ENCODE measurements at regions not wholly inside any gene's neighbourhood (a gene's known extent, or its start where the extent isn't known, plus 50 kb on each side); places are given as distances from the start of the nearest gene placed in this dataset.

DNA sequence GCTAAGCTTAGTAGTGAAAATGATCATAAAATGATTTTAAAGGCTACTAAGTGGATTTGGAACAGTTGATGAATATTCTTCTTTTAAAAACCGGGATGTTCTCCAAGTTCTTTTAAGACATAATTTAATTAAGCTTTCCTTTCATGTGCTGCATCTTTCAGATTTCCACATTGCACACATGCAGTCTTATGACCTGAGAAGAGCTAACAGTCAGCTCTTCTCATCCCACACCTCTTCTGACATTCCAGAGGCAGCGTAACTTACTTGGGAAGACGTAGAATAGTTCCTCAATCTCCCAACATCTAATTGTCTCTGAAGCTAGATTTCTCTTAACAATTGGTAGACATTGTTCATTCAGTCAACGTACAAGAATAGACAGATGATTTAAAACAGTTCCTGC is 181.8 kb downstream of the SP3 start:
- DNase-seq = no peak

DNA sequence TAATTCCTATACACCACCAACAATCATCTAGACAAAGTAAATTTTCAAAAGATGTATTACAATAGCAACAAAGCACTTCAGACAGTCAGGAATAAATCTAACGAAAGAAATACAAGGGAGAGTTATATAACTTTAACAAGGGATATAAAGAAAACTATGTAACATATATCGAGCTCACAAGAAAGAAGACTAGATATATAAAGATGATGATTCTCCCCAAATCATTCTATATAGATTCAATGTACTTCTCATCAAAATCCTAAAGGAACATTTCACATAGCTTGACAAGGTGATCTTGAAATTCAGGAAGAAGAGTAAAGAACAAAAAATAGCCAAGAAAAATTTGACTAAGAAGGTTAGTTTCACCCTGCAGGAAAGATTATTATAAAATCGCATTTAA is 179.4 kb downstream of the SP3 start:
- no peak for DNase-seq

DNA sequence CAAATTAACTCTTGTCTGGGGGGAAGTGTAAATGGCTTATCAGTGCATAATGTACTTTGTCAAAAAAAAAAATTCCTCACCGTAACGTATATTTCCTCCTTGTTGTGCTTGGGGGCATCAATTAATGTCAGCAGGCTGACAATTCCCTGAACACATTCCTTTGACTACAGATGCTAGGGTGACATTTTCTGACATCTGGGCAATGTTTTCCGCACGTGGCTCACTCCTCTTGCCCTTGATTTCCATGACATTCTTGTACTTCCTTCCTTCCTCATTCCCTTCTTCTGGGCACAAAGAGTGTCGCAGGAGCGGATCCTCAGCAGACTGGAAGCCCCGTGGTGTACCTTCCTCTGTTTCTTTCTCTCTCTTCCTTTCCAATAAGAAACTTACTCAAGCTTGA is 173.7 kb downstream of the SP3 start:
- no peak for DNase-seq

DNA sequence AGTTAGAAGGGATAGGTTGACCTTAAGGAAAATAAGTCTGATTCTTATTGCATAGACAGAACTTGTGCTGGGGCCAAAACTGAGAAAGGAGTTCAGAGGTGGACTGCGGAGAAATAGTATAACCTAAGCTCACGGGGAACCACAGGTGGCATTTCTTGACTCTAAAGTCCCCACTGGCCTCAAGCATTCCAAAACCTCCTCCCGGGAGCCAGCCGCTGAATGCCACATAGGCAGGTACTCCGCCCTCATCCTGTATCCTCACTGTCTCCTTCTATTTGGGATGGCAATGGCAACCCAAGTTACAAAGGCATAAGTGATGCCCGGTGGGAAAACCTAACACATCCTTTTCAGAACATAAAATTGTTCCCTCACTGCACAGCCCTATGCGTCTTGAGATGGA is 173.0 kb downstream of the SP3 start:
- DNase-seq = no peak

DNA sequence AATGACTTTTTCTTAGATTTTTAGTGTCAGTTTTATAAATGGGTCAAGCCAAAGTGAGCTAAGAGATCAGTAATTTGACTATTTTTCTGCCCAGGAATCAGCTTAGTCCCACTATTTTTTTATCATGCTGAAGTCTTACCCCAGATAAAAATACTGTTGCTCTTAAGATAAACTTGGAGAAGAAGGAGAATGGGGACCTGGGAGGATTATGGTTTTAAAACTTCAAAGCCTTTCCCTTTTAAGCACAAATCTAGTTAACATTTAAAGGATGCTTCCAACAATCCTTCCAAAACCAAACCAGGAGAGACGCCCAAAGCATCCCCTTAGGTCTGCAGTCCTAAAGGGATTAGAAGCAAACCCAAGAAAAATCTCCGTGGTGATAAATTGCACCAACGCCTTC is 172.4 kb downstream of the SP3 start:
- DNase-seq = no peak

DNA sequence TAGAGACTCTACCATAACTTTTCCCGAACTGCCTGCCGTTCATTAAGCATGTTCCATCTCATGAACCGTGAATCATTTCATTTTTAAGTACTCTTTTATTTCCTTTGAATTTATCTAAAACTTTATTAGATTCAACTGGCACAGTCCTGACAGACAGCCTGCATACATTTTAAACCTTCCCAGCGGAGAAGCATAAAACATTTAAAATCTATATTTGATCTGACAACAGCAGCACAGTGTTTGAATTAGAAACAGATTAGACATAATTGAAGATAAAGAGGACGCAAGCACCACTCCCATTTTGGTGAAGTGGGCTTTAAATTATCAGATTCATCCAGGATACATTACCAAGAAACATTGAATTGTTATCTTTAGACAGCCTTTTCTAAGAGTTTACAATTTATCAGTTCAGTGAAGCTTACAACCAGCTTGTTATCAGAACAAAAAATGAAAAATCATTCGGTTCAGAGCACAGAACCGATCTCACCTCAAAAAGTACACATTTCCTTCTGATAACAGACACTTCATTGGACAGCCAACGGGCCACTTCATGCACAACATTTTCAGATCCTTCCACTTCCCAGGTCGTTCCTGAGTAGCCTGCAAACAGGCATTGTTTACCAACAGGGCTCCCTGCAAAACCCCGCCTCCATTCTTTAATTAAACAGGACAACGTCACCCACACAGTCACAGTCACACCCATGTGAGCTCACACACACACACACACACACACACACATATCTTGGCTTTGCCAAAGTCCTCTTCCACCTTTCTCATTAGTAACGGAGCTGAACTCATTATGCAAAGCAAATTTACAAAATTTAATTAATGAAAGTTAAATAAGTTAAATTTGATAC is 171.2 kb downstream of the SP3 start:
- no peak for DNase-seq

DNA sequence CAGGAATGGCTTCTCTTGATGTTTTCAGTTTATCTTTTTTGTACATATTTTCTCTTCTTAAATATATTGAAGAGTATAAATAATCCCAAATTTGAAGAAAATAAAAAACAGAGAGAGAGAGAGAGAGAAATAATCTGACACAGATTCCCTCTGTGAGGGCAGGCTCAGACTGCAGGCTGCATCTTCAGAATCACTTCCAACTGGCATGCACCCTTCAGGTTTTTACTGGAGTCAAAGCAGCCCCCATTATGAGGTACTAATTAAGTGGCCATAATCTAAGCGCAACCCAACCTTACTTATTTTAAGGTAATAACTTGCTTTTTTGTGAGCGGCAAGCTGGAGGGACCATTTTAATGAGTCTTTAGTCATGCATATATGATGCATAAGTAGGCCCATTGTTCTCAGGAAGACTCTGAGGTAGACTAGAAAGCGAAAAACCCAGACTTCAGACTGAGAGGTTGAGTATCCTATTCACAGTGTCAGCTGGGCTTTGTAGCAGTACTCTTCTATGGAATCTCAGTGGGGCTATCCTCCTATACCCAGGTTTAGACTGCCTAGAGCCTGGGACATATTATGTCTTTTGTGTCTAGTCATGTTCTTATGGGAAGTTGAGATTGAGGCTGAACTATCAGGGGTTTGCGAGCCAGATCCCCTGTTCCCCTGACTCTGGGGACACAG is 167.4 kb downstream of the SP3 start:
- no peak for DNase-seq

DNA sequence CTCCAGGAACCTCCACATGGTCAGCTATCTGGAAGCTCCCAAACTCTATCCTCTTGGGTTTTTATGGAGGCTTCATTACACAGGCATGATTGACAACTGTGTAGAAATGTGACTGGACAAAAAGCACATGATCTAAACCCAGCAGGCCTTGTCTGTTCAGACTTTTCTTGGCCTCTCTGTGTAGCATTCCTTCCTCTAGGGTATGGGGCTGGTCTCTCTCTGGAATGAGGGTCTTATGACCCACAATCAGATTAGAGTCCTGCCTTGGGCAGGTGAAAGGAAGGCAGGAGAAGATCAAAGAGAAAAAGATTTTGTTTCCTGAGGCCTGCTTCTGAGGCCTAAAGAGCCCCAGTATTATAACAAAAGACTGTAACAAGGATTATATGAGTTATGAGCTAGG is 162.7 kb downstream of the SP3 start:
- no peak for DNase-seq

DNA sequence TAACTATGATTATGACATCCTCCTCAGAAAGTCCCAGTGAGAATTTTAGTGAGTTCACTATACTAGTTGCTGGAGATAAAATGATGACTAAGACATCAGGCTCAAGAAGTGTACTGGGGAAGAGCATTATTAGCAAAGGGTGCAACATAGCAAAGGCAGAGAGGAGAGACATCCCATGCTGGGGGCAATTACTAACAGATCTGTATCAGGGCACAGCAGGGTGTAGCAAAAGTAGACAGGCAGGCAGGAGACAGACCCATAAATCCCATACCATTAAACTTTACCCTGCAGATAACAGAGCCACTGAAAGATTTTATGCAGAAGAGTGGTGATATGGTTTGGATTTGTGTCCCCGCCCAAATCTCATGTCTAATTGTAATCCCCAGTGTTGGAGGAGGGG is 161.7 kb downstream of the SP3 start:
- no peak for DNase-seq

DNA sequence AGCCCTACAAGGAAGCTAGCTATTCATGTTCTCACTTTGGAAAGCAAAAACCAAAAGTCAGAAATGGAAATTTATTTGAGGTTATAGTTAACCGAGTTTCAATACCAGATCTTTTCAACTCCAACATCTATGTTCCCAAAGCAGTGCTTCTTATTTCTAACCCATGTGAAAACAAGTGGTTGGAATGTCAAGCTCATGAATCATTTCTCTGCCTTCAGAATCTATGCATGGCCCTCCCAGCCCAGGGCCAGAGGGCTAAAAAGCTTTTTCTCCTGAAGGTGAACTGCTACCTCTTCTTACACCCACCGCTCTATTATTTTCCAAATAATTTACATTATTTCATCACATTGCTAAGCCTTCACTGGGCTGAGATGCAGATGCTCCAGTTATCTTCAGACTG is 158.4 kb downstream of the SP3 start:
- no peak for DNase-seq

DNA sequence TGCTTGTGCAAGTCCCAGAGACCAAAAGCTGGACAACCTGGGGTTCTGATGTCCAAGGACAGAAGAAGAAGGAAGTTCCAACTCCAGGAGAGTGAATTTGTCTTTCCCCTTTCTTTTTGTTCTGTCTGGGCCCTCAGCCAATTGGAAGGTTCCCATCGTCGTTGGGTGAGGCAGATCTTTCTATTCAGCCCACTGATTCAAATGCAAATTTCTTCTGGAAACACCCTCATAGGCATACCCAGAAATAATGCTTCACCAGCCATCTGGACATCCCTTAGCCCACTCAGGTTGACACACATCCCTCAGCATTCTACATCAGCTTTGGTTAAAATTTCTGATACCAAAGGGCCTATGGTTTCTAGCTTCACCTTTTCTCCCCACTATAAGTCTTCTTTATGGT is 156.5 kb downstream of the SP3 start:
- DNase-seq = no peak

DNA sequence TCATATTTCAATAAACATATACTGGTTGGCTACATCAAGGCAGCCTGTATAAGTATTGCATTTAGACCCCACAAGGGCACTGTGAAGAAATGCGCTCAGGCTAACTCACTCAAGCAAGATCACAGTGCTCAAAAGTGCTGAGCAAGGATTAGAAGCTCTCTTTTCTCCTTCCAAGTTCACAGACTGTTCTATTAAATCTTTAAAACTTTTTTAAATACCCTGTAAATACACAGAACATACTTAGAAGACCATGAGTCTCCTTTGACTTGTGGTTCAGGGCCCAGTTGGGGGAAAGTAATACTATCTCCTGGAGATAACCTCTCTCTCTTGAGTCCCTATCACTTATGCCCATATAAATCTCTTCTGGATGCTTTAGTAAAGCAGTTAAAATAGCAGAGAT is 152.9 kb downstream of the SP3 start:
- DNase-seq = no peak

DNA sequence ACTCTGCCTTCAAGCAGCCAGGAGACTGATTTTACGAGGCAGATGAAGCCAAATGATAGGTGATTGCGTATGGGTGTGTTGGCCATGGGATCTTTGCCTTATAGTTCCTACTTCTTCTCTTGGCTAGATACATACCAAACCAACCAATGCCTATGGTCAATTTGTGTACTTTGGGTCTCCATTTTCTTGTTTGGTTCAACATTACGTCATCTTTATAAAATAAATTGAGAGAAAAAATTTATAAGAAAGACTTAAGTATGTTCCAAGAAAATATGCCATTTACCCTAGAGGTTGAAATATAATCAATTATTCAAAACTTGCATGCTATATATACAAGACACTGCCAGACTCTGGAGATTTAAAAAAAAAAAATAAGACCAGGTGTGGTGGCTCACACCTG is 150.9 kb downstream of the SP3 start:
- DNase-seq = no peak

DNA sequence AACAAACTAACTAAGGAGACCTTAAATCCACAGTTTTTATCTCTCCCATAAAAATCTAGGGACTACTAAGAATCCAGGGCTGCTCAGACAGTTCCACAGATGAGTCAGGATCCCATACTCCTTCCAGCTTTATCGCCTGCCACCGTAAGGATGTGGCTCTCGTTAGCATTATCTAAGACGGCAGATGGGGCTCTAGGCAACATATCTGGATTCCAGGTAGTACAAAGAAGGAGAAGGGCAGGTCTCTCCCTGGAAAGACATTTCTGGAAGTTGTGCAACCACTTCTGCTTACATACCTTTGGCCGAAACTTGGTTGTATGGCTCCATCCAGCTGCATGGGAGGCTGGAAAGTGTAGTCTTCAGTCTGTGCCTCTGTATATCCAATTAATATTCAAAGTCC is 149.4 kb downstream of the SP3 start:
- no peak for DNase-seq

DNA sequence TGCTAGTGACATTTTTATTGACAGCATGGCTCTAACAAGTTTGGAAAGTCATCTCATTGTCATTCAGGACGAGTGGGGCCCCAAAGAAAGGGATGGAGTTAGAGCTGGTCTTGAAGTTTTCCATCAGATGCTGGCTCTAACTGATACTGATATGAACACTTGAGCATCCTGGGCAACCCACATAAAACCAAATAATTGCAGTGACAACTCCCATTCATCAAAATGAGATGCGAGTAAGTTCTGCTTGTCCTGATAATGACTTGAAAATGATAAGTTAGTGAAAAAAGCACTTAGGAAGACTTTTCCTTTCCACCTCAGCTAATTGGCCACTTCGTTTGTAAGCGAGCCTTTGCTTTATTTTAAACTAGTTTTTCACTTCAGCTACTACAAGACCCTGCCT is 147.6 kb downstream of the SP3 start:
- no peak for DNase-seq

DNA sequence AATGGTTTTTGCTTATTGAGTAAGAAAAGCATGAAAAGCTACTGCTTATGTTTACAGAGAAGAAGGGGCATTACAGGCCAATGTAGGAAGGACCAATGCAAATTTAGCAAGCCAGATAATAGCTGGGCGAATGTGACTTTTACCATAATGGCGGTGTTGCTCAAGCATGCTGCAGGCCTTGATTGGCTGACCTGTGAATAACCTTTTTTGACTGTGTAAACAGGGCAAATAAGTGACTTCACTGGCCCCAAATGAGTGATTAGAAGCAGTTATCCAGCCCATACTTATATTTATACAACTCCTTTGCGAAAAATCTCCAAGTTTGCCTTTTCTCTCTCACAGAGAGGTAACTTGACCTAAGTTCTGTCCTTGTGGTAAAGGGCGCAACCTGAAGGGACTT is 146.9 kb downstream of the SP3 start:
- DNase-seq = no peak

DNA sequence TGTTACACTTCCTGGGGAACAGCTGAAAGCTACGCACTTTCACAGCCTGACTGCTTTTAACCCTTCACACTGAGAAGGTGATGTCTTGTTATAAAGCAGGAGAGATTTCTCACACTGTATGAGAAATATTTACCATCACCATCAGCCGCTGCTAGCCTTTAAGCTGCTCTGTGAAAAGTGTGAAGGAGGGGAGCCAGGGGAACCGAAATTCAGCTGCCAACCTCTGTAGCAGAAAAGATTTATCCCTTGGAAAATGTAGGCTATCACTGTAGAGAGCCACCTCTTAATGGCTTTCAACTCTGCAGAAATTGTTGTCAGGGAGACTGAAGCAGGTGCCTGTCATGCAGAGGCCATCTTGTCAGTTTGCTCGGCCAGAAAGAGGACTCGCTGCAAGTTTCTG is 145.3 kb downstream of the SP3 start:
- DNase-seq = no peak

DNA sequence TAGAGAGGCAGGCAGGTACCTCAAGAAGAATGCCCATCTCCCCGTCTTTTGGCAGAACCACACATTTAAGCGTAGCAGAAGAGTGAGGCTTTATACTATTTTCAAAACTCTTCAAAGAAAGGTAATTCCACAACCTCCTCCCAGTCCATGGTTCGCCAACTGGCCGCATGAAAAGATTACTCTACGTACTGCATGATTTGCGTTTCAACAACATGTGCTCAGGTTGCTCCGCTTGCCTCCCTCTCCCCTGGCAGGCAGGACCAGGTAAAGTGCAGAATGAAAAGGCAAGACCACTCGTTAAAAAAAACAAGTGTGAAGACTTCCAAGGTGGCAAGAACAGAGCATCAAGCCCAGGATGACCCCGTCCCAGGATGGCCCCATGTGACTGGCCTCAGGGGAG is 143.7 kb downstream of the SP3 start:
- DNase-seq = no peak

DNA sequence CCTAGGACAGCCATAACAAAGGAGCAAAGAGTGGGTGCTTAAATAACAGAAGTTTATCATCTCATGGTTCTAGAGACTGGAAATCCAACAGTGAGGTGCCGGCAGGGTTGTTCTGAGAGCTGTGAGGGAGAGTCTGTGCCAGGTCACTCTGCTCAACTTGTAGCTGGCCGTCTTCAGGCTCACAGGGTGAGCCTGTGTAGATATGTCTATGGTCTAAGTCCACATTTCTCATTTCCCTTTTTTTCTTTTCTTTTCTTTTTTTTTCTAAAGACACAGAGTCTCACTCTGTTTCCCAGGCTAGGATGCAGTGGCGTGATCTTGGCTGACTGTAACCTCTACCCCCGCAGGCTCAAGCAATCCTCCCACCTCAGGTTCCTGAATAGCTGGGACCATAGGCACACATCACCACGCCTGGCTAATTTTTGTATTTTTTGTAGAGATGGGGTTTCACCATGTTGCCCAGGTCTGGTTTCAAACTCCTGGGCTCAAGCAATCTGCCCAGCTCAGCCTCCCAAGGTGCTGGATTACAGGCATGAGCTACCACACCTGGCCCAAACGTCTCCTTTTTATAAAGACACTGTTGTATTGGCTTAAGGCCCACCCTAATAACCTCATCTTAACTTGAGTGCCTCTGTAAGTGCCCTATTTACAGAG is 142.2 kb downstream of the SP3 start:
- no peak for DNase-seq

DNA sequence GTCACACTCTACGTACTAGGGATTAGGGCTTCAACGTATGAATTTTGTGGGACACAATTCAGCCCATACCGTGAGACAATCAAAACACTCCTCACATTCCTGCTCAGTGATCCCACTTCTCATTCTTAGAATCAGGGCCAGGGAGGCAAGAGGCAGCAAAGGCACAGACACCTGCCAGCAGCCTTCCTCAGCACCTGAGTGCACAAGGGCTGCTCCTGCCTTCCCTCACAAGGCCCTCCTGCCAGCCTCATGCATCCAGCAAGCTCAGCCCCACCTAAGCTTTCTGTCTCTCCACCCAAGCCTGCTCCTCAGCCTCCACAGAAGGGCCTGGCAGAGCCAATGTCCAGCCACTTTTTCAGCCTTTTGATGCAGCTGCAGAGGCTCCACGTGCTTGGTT is 141.6 kb downstream of the SP3 start:
- no peak for DNase-seq

DNA sequence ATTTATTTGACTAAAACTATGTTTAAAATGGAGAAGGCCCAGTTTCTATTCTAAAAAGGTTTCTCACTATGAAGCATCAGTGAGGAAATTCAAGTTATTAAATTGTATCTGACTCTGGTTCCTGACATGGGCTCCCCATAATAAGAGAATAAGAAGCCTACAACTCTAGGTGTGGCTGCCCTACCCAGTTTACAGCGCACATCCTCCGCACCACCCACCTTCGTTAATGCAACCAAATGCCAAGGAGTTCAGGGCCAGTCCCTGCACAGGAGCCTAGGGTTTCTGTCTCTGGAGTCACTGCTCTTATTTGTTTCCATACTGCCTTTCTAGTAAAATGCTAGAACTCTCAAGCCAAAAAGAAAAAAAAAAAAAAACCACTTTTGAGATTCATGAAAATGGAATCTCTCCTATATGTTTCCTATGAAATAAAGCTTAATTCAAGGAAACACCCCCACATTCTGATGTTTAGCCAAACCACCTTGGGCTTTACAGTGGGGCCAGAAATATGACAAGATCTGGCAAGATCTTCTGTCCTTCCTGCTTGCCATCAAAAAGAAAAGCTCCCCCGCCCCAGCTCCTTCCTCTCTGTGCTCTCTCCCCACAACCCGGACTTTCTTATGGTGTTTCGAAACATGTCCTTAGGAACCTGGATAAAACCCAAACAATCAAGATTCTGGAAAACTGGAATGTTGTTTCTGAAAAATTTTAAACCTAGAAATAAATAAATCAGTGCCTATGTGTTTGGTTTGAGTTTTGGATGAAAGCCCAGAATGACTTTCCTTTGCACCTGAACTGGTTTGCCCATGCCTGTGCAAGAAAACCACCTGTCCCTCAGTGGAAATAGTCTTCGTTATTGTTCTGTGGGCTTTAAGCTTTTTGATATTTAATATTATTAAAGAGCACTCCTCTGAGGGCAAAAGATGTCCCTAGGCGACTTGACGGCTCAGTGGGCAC is 136.7 kb downstream of the SP3 start:
- no peak for DNase-seq

DNA sequence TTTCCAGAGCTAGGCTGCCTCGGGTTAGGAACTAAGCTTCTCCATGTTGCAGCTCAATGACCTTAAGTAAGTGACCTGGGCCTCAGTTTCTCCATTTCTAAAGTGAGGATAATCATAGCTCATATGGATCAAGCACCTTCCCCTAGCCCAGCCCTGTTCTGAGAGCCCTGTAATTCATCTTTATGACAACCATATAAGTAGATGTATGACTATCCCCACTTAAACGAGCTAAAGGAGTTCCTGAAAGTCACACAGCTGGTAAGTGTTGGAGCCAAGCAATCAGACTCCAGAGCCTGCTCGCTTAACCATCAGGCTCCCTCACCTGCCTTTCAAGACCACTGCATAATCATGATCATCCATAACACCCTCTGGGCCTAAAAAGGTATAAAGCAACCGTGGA is 135.4 kb downstream of the SP3 start:
- no peak for DNase-seq

DNA sequence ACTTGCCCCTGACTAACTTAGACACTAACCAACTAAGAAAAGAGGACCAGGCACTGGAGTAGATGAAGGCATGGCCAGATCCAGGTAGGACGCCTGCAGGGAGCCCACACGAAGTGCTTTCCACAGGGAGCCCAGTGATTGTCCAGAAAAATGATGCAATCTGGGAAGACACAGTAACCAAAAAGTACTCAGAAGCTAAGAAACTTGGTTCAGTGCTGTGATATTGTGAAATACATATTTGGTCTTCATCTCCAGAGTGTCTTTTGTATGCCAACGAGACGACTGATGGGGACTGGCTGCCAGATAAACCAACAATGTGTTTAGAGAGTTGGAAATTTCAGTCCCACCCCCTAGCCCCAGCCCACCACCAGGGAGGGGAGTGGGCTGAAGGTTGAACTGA is 135.0 kb downstream of the SP3 start:
- DNase-seq = no peak

Data from stimulated activated CD4-positive, alpha-beta T cell treated with anti-CD3 and anti-CD28 coated beads, Interleukin-2, amount 100 ng/mL, for 48 hours (primary cell).